GM10248 (cell line): ENCODE measurements at regions not wholly inside any gene's neighbourhood (a gene's known extent, or its start where the extent isn't known, plus 50 kb on each side); places are given as distances from the start of the nearest gene placed in this dataset.

Source experiments
- CTCF ChIA-PET: fragments of 300-600 bp; sonication (Branson Sonifier 250); formaldehyde crosslinking; extraction: SDS; loops from one replicate; lab custom pipeline; 2021; ENCODE audit warnings: antibody characterized with exemption; lab: Yijun Ruan, JAX
- POLR2A ChIA-PET: fragments of 350-650 bp; sonication (Branson Sonifier 250); formaldehyde crosslinking; extraction: SDS; loops from one replicate; lab custom pipeline; 2020; ENCODE audit warnings: antibody characterized with exemption; lab: Yijun Ruan, JAX
- DNase-seq: peaks from one replicate; pipeline ENCODE4 v3.0.0; 2012; ENCODE audit errors: extremely low spot score
- TF ChIP-seq, protein P1 (sequence below): IDR thresholded peaks from 2 replicates; pipeline ENCODE4 v1.5.1; 2012; ENCODE audit warnings: mild to moderate bottlenecking, low read depth; ENCODE audit errors: extremely low read depth, missing control alignments, control extremely low read depth

DNA sequence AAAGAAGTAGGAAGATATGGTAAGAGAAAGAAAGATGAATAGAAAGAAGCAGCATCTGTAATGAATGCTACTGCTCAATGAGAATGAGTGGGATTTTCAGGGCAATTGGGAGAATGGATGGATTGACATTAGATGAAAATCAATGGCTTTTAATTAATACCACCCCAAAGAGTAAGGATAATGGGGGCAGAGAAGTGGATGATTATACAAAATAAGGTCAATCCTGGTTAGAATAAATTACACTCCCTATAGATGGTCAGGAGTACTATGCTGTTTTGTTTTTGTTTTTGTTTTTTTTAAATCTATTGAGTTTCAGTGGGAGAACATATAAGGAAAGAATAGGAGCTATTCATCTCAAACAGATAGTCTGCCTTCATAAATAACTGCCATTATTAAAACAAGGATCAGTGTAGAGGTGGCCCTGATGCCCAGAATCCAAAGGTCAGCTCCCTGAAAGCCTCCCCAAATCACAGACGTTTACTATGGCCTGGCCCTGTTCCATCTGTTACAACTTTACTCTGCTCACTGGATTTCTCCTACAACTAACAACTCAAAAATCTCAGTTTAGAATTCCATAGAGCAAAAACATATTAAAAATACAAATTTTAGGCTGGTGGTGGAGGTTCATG lies 535.4 kb upstream of the NRSN1 start:
- ChIA-PET POLR2A (no interaction called here), CTCF (interaction anchor here (0.9 to 1.3 kb wide), 2 partner anchors 12 to 19 kb away, joined by 3 read pairs; no protein-coding TSS in a partner anchor)
- TF ChIP-seq, protein P1, sequence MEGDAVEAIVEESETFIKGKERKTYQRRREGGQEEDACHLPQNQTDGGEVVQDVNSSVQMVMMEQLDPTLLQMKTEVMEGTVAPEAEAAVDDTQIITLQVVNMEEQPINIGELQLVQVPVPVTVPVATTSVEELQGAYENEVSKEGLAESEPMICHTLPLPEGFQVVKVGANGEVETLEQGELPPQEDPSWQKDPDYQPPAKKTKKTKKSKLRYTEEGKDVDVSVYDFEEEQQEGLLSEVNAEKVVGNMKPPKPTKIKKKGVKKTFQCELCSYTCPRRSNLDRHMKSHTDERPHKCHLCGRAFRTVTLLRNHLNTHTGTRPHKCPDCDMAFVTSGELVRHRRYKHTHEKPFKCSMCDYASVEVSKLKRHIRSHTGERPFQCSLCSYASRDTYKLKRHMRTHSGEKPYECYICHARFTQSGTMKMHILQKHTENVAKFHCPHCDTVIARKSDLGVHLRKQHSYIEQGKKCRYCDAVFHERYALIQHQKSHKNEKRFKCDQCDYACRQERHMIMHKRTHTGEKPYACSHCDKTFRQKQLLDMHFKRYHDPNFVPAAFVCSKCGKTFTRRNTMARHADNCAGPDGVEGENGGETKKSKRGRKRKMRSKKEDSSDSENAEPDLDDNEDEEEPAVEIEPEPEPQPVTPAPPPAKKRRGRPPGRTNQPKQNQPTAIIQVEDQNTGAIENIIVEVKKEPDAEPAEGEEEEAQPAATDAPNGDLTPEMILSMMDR: no peak
- no peak for DNase-seq

DNA sequence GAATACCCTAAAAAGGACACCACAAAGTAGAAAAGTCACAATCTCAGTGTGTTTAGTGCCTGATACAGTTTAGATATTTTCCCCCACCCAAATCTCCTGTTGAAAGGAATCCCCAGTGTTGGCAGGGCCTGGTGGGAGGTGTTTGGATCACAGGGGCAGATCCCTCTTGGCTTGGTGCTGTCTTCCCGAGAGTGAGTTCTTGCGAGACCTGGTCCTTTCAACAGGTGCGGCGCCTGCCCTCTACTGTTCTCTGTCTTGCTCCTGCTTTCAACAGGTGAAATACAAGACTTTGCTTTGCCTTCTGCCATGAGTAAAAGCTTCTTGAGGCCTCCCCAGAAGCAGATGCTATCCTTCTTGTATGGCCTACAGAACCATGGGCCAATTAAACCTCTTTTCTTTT lies 534.3 kb upstream of the NRSN1 start:
- TF ChIP-seq, protein P1: no peak
- POLR2A ChIA-PET: no interaction called here
- no peak for DNase-seq
- CTCF ChIA-PET: interaction anchor here (1.3 kb wide), 1 partner anchor 18 kb away, joined by 3 read pairs; no protein-coding TSS in a partner anchor

DNA sequence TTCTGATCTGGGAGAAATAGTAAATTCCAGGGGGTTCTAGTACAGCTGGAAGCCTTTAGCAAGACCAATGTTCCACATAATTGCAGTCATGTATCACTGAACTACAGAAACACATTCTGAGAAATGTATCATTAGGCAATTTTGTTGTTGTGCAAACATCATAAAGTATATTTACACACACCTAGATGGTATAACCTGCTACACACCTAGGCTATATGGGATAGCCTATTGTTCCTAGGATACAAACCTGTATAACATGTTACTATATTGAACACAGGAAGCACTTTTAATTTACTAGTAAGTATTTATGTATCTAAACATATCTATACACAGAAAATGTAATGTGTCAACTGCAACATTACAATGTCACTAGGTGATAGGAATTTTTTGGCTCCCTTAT lies 525.9 kb upstream of the NRSN1 start:
- ChIA-PET POLR2A (no interaction called here), CTCF (no interaction called here)
- no peak for DNase-seq
- TF ChIP-seq, protein P1: no peak

GRCh38 chr6:23601811-23602345 lies 524.1 kb upstream of the NRSN1 start:
- ChIA-PET CTCF (interaction anchor here (0.7 to 1.4 kb wide), 3 partner anchors 8 to 11 kb away, joined by 3 read pairs; no protein-coding TSS in a partner anchor), POLR2A (no interaction called here)
- no peak for DNase-seq
- TF ChIP-seq, protein P1: no peak

DNA sequence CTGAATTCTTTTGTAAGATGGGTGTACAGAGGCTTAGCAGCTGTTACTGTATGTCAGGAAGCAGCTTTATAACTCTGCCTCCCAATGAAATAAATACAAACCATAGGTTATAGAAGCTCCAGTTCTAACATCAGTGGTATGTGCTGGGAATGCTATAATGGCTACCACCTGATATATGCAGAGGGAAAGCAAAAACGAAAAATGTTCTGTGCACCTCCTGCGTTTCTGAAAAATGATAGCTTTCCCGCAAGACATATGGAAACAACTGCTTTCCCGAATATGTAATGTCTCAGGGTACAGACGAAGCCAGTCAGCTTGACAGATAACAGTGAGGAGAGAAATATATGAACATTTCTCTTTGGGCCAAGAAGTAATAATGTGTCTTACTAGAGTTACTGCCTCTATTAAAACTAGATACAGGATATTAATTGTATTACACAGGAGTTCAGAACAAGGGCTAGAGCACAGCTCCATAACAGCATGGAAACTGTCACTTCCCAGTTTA lies 517.0 kb upstream of the NRSN1 start:
- TF ChIP-seq, protein P1: no peak
- ChIA-PET CTCF (interaction anchor here (1.4 kb wide), 1 partner anchor 18 kb away, joined by 3 read pairs; no protein-coding TSS in a partner anchor), POLR2A (no interaction called here)
- DNase-seq: no peak

DNA sequence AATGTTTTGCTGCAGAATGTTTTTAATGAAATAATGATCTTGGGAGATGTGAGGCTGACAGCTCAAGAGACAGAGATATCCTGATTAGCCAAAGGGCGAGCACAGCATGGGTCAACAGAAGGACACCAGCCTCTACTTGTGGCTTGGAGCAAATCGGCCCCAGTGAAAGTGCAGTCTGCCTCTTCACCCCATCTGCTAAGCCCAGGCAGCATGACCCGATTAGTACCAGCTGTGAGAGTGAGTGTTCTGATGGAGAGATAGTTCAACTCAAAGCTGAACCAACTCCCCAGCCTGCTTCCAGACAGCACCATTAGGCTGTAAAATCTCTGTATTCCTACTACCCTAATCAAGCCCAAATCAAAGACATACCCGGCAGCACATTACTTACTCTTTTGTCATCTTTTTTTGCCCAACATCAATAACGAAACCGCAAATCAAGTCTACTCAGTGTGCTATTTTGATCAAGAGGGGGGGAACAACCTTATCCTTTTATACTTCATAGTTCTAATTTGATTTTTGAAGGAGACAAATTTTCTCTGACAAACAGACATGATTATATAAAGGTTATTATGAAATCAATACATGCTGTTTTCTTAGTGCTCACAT lies 514.1 kb upstream of the NRSN1 start:
- DNase-seq: no peak
- POLR2A ChIA-PET: no interaction called here
- CTCF ChIA-PET: interaction anchor here (0.9 kb wide), 1 partner anchor 10 kb away, joined by 3 read pairs; no protein-coding TSS in a partner anchor
- TF ChIP-seq, protein P1: no peak
